Rectal smooth muscle tissue (tissue), 1 donor: ENCODE measurements at regions not wholly inside any gene's neighbourhood (a gene's known extent, or its start where the extent isn't known, plus 50 kb on each side); places are given as distances from the start of the nearest gene placed in this dataset.

Source experiments
- H3K27ac ChIP-seq: one replicate; pipeline ENCODE4 v1.7.0; 2013; ENCODE audit warnings: low read depth, low read length, inconsistent platforms
- H3K27me3 ChIP-seq: one replicate; pipeline ENCODE4 v1.7.0; 2013; ENCODE audit warnings: low read length; ENCODE audit not compliant: control insufficient read depth, insufficient read depth
- H3K36me3 ChIP-seq: one replicate; pipeline ENCODE4 v1.7.0; 2013; ENCODE audit warnings: low read length; ENCODE audit not compliant: control insufficient read depth, insufficient read depth
- H3K4me1 ChIP-seq: one replicate; pipeline ENCODE4 v1.7.0; 2013; ENCODE audit warnings: low read length; ENCODE audit not compliant: control insufficient read depth, insufficient read depth
- H3K4me3 ChIP-seq: one replicate; pipeline ENCODE4 v1.7.0; 2013; ENCODE audit warnings: low read length
- H3K9ac ChIP-seq: one replicate; pipeline ENCODE4 v1.7.0; 2013; ENCODE audit warnings: low read length

GRCh38 chr1:79792219-79792930 is 785.8 kb upstream of the ADGRL4 start:
- H3K27me3 ChIP-seq: no peaks in the 10 kb centered on the region
- H3K27ac ChIP-seq: no peak overlapping the region
- no peak overlapping the region for H3K9ac ChIP-seq
- no peaks in the 10 kb centered on the region for H3K36me3 ChIP-seq
- no peak overlapping the region for H3K4me3 ChIP-seq
- no peaks in the 10 kb centered on the region for H3K4me1 ChIP-seq

- Histone ChIP-seq H3K9ac (no peak overlapping the region), H3K27ac (no peak overlapping the region), H3K4me3 (no peak overlapping the region), H3K4me1 (no peaks in the 10 kb centered on the region), H3K27me3 (no peaks in the 10 kb centered on the region), H3K36me3 (no peaks in the 10 kb centered on the region)
Measured at GRCh38 chr1:79791488-79792218, 785.1 kb upstream of the ADGRL4 start.

GRCh38 chr1:79790950-79791349 is 784.4 kb upstream of the ADGRL4 start:
- Histone ChIP-seq H3K27ac (no peak overlapping the region), H3K4me1 (no peaks in the 10 kb centered on the region), H3K27me3 (no peaks in the 10 kb centered on the region), H3K36me3 (no peaks in the 10 kb centered on the region), H3K4me3 (no peak overlapping the region), H3K9ac (no peak overlapping the region)

- no peaks in the 10 kb centered on the region for H3K4me1 ChIP-seq
- no peak overlapping the region for H3K9ac ChIP-seq
- no peak overlapping the region for H3K27ac ChIP-seq
- H3K27me3 ChIP-seq: no peaks in the 10 kb centered on the region
- no peaks in the 10 kb centered on the region for H3K36me3 ChIP-seq
- H3K4me3 ChIP-seq: no peak overlapping the region
Measured at GRCh38 chr1:79787631-79788030, 781.1 kb upstream of the ADGRL4 start.

- no peak overlapping the region for H3K4me3 ChIP-seq
- H3K27me3 ChIP-seq: no peaks in the 10 kb centered on the region
- H3K27ac ChIP-seq: no peak overlapping the region
- H3K9ac ChIP-seq: no peak overlapping the region
- H3K4me1 ChIP-seq: no peaks in the 10 kb centered on the region
- H3K36me3 ChIP-seq: no peaks in the 10 kb centered on the region
Measured at GRCh38 chr1:79785964-79786363, 779.4 kb upstream of the ADGRL4 start.

GRCh38 chr1:79785561-79785960 is 779.0 kb upstream of the ADGRL4 start:
- no peak overlapping the region for H3K27ac ChIP-seq
- no peaks in the 10 kb centered on the region for H3K4me1 ChIP-seq
- no peaks in the 10 kb centered on the region for H3K36me3 ChIP-seq
- no peak overlapping the region for H3K4me3 ChIP-seq
- no peaks in the 10 kb centered on the region for H3K27me3 ChIP-seq
- no peak overlapping the region for H3K9ac ChIP-seq

- H3K27me3 ChIP-seq: no peaks in the 10 kb centered on the region
- H3K4me1 ChIP-seq: no peaks in the 10 kb centered on the region
Measured at GRCh38 chr1:79781261-79781660, 774.7 kb upstream of the ADGRL4 start.

GRCh38 chr1:79777481-79778219 is 771.1 kb upstream of the ADGRL4 start:
- Histone ChIP-seq H3K4me3 (no peak overlapping the region), H3K9ac (no peak overlapping the region), H3K36me3 (no peaks in the 10 kb centered on the region), H3K27me3 (no peaks in the 10 kb centered on the region), H3K27ac (no peak overlapping the region), H3K4me1 (no peaks in the 10 kb centered on the region)

More at GRCh38 chr1:79781261-79781660, 774.7 kb upstream of the ADGRL4 start:
- Histone ChIP-seq H3K9ac (no peak overlapping the region), H3K36me3 (no peaks in the 10 kb centered on the region), H3K4me3 (no peak overlapping the region), H3K27ac (no peak overlapping the region)

- no peak overlapping the region for H3K4me3 ChIP-seq
- H3K27me3 ChIP-seq: no peaks in the 10 kb centered on the region
- no peak overlapping the region for H3K27ac ChIP-seq
- H3K9ac ChIP-seq: no peak overlapping the region
- H3K4me1 ChIP-seq: no peaks in the 10 kb centered on the region
- no peaks in the 10 kb centered on the region for H3K36me3 ChIP-seq
Measured at GRCh38 chr1:79775402-79775801, 768.9 kb upstream of the ADGRL4 start.

GRCh38 chr1:79773385-79773784 is 766.9 kb upstream of the ADGRL4 start:
- no peak overlapping the region for H3K4me3 ChIP-seq
- H3K27ac ChIP-seq: no peak overlapping the region
- H3K27me3 ChIP-seq: no peaks in the 10 kb centered on the region
- H3K4me1 ChIP-seq: no peaks in the 10 kb centered on the region
- no peaks in the 10 kb centered on the region for H3K36me3 ChIP-seq
- no peak overlapping the region for H3K9ac ChIP-seq

GRCh38 chr1:79762461-79762860 is 755.9 kb upstream of the ADGRL4 start:
- no peak overlapping the region for H3K27ac ChIP-seq
- no peak overlapping the region for H3K4me3 ChIP-seq
- no peak overlapping the region for H3K9ac ChIP-seq
- no peaks in the 10 kb centered on the region for H3K4me1 ChIP-seq
- H3K27me3 ChIP-seq: no peaks in the 10 kb centered on the region
- H3K36me3 ChIP-seq: no peaks in the 10 kb centered on the region

- no peak overlapping the region for H3K9ac ChIP-seq
- no peak overlapping the region for H3K4me3 ChIP-seq
- H3K4me1 ChIP-seq: no peaks in the 10 kb centered on the region
- no peaks in the 10 kb centered on the region for H3K27me3 ChIP-seq
- no peak overlapping the region for H3K27ac ChIP-seq
- H3K36me3 ChIP-seq: no peaks in the 10 kb centered on the region
Measured at GRCh38 chr1:79760531-79760930, 754.0 kb upstream of the ADGRL4 start.
